Esophagus muscularis mucosa (tissue), 3 donors: ENCODE measurements at regions not wholly inside any gene's neighbourhood (a gene's known extent, or its start where the extent isn't known, plus 50 kb on each side); places are given as distances from the start of the nearest gene placed in this dataset.

ENCODE experiments used
- CTCF ChIP-seq, 3 experiments: fragments of 200-600 bp in 2 of 3; fragments of 450-650 bp in 1 of 3; sonication (generic) in 2 of 3; IDR thresholded peaks; one replicate each; pipeline ENCODE4 v1.5.1; 2017 to 2019; ENCODE audit warnings: antibody characterized with exemption in 3 of 3, mild to moderate bottlenecking in 2 of 3, moderate library complexity in 1 of 3
- EP300 ChIP-seq: sonication (generic); formaldehyde crosslinking; IDR thresholded peaks from one replicate; pipeline ENCODE4 v1.6.1; 2017; ENCODE audit warnings: antibody characterized with exemption

GRCh38 chr13:22749626-22750025, 431.2 kb upstream of the SGCG start:
- TF ChIP-seq EP300 = no peak
- TF ChIP-seq CTCF (IDR thresholded peaks at IDR 0.05) = no peak
